Upper lobe of left lung (tissue), 6 donors: ENCODE measurements at regions not wholly inside any gene's neighbourhood (a gene's known extent, or its start where the extent isn't known, plus 50 kb on each side); places are given as distances from the start of the nearest gene placed in this dataset.

ENCODE experiments used
- ATAC-seq, 2 donors: fragments of 200-7000 bp; cut with Tn5 transposase; one replicate each; pipeline ENCODE4 v1.9.1; 2022; ENCODE audit warnings: mild to moderate bottlenecking in 2 of 2, moderate library complexity in 2 of 2; ENCODE audit not compliant: low FRiP score in 2 of 2
- DNase-seq, 2 donors: peaks; one replicate each; pipeline ENCODE4 v3.0.0-alpha.2; 2019 to 2020
- H3K27ac ChIP-seq, 4 donors: fragments of 200-600 bp; sonication (generic); one replicate each; pipeline ENCODE4 v1.5.1; 2016 to 2019
- H3K27me3 ChIP-seq, 4 donors: fragments of 200-600 bp; sonication (generic); one replicate each; pipeline ENCODE4 v1.5.1; 2017 to 2019
- H3K36me3 ChIP-seq, 4 donors: fragments of 200-600 bp; sonication (generic); one replicate each; pipeline ENCODE4 v1.5.1; 2016 to 2019
- H3K4me1 ChIP-seq, 4 donors: fragments of 200-600 bp; sonication (generic); one replicate each; pipeline ENCODE4 v1.5.1; 2018 to 2019
- H3K4me3 ChIP-seq, 4 donors: fragments of 200-600 bp; sonication (generic); one replicate each; pipeline ENCODE4 v1.5.1; 2017 to 2019; ENCODE audit warnings: mild to moderate bottlenecking in 2 of 4, moderate library complexity in 1 of 4
- H3K9me3 ChIP-seq, 4 donors: fragments of 200-600 bp; sonication (generic); one replicate each; pipeline ENCODE4 v1.5.1; 2018 to 2019
- CTCF ChIP-seq, 6 experiments: fragments of 450-650 bp in 4 of 6; fragments of 200-600 bp in 2 of 6; sonication (generic) in 2 of 6; IDR thresholded peaks; one replicate each; pipeline ENCODE4 v1.5.1; 2016 to 2019; ENCODE audit warnings: antibody characterized with exemption in 6 of 6
- EP300 ChIP-seq, 4 donors: sonication (generic); formaldehyde crosslinking; IDR thresholded peaks; one replicate each; pipeline ENCODE4 v1.5.1; 2017; ENCODE audit warnings: antibody characterized with exemption in 4 of 4, control low read depth in 2 of 4
- POLR2A ChIP-seq, 4 donors: fragments of 450-650 bp; IDR thresholded peaks; one replicate each; pipeline ENCODE4 v1.5.1; 2016 to 2017; ENCODE audit warnings: antibody characterized with exemption in 4 of 4, mild to moderate bottlenecking in 2 of 4
- POLR2AphosphoS5 ChIP-seq, 2 donors: sonication (generic); formaldehyde crosslinking; IDR thresholded peaks; one replicate each; pipeline ENCODE4 v1.5.1; 2017; ENCODE audit warnings: antibody characterized with exemption in 2 of 2
- WGBS, 2 donors: methylation state at CpG; one replicate each; pipeline ENCODE4 v1.1.5; 2017 to 2018; 5-methylcytosine and 5-hydroxymethylcytosine counted together
- donor health status: DM: no; HTN: no; CAD: no; lungs with moderate emphysema.
- donor health status: DM: no; HTN: yes; CAD: no; lungs with severe emphysema.

- H3K4me1 ChIP-seq: no peaks in the 10 kb centered on the region
- DNase-seq: no peak
- no peaks in the 10 kb centered on the region for H3K27me3 ChIP-seq
- 88 to 89% methylated on average over 3 of the region's 3 CpGs for WGBS, 2 donors
- no peak for ATAC-seq
- TF ChIP-seq POLR2AphosphoS5 (IDR thresholded peaks at IDR 0.05): no peak
- no peak for TF ChIP-seq POLR2A (IDR thresholded peaks at IDR 0.05)
- no peaks in the 10 kb centered on the region for H3K36me3 ChIP-seq
- no peak overlapping the region for H3K27ac ChIP-seq
- H3K4me3 ChIP-seq: no peak overlapping the region
- no peaks in the 10 kb centered on the region for H3K9me3 ChIP-seq
Measured at GRCh38 chr5:164741376-164741775, 1236.0 kb downstream of the MAT2B start.

GRCh38 chr5:164742025-164742424 lies 1236.6 kb downstream of the MAT2B start:
- no peaks in the 10 kb centered on the region for H3K36me3 ChIP-seq
- no peaks in the 10 kb centered on the region for H3K4me1 ChIP-seq
- no peak for ATAC-seq
- H3K27ac ChIP-seq: no peak overlapping the region
- no peak for TF ChIP-seq POLR2A (IDR thresholded peaks at IDR 0.05)
- no peak for TF ChIP-seq POLR2AphosphoS5 (IDR thresholded peaks at IDR 0.05)
- TF ChIP-seq EP300 (IDR thresholded peaks at IDR 0.05): no peak
- TF ChIP-seq CTCF (IDR thresholded peaks at IDR 0.05): no peak
- DNase-seq: no peak
- H3K9me3 ChIP-seq: no peaks in the 10 kb centered on the region
- no peaks in the 10 kb centered on the region for H3K27me3 ChIP-seq
- WGBS, 2 donors: 57 to 59% methylated on average over 5 of the region's 5 CpGs
- no peak overlapping the region for H3K4me3 ChIP-seq

- H3K9me3 ChIP-seq: no peaks in the 10 kb centered on the region
- ATAC-seq: no peak
- H3K4me3 ChIP-seq: no peak overlapping the region
- no peaks in the 10 kb centered on the region for H3K36me3 ChIP-seq
- no peak overlapping the region for H3K27ac ChIP-seq
- no peak for TF ChIP-seq EP300 (IDR thresholded peaks at IDR 0.05)
- no peak for TF ChIP-seq POLR2A (IDR thresholded peaks at IDR 0.05)
- TF ChIP-seq POLR2AphosphoS5 (IDR thresholded peaks at IDR 0.05): no peak
- TF ChIP-seq CTCF (IDR thresholded peaks at IDR 0.05): no peak
- H3K4me1 ChIP-seq: no peaks in the 10 kb centered on the region
- no peaks in the 10 kb centered on the region for H3K27me3 ChIP-seq
- DNase-seq: no peak
Measured at GRCh38 chr5:164746723-164747122, 1241.3 kb downstream of the MAT2B start.

- H3K27ac ChIP-seq: no peak overlapping the region
- H3K36me3 ChIP-seq: no peaks in the 10 kb centered on the region
- no peak overlapping the region for H3K4me3 ChIP-seq
- 70 to 74% methylated on average over 1 of the region's 1 CpG for WGBS, 2 donors
- no peaks in the 10 kb centered on the region for H3K27me3 ChIP-seq
- TF ChIP-seq EP300 (IDR thresholded peaks at IDR 0.05) (no peak), POLR2A (IDR thresholded peaks at IDR 0.05) (no peak), CTCF (IDR thresholded peaks at IDR 0.05) (no peak), POLR2AphosphoS5 (IDR thresholded peaks at IDR 0.05) (no peak)
- no peaks in the 10 kb centered on the region for H3K9me3 ChIP-seq
- no peak for DNase-seq
- ATAC-seq: no peak
- H3K4me1 ChIP-seq: no peaks in the 10 kb centered on the region
Measured at GRCh38 chr5:164747371-164747770, 1242.0 kb downstream of the MAT2B start.

- no peak overlapping the region for H3K4me3 ChIP-seq
- no peak for DNase-seq
- H3K9me3 ChIP-seq: no peaks in the 10 kb centered on the region
- no peaks in the 10 kb centered on the region for H3K4me1 ChIP-seq
- H3K27ac ChIP-seq: no peak overlapping the region
- H3K36me3 ChIP-seq: no peaks in the 10 kb centered on the region
- no peak for ATAC-seq
- no peaks in the 10 kb centered on the region for H3K27me3 ChIP-seq
- TF ChIP-seq EP300 (IDR thresholded peaks at IDR 0.05) (no peak), POLR2A (IDR thresholded peaks at IDR 0.05) (no peak), CTCF (IDR thresholded peaks at IDR 0.05) (no peak), POLR2AphosphoS5 (IDR thresholded peaks at IDR 0.05) (no peak)
Measured at GRCh38 chr5:164748861-164749260, 1243.4 kb downstream of the MAT2B start.
